GM13976 (cell line): ENCODE measurements at regions not wholly inside any gene's neighbourhood (a gene's known extent, or its start where the extent isn't known, plus 50 kb on each side); places are given as distances from the start of the nearest gene placed in this dataset.

Source experiments
- DNase-seq: peaks from one replicate; pipeline ENCODE4 v3.0.0; 2012; ENCODE audit warnings: low spot score
- CTCF ChIP-seq: IDR thresholded peaks from 2 replicates; pipeline ENCODE4 v1.5.1; 2012; ENCODE audit warnings: borderline replicate concordance, mild to moderate bottlenecking; ENCODE audit not compliant: insufficient read depth; ENCODE audit errors: extremely low read depth, missing control alignments, control extremely low read depth
- in situ Hi-C: fragments of 300-500 bp; cut with MboI; formaldehyde crosslinking; loops from one replicate; pipeline ENCODE4 v1.12.0; 2022; ENCODE audit warnings: low sequenced_read_pairs, mixed read lengths, inconsistent platforms; ENCODE audit not compliant: unreplicated experiment

- TF ChIP-seq CTCF = no peak
- DNase-seq = no peak
Observed at GRCh38 chr11:95589893-95590612, 199.5 kb downstream of the FAM76B start.

GRCh38 chr11:95588821-95589220 is 200.8 kb downstream of the FAM76B start:
- no peak for TF ChIP-seq CTCF
- in situ Hi-C loops = no loop called here
- DNase-seq = no peak

More at GRCh38 chr11:95589893-95590612, 199.5 kb downstream of the FAM76B start:
- in situ Hi-C loops = no loop called here

- no peak for TF ChIP-seq CTCF
- in situ Hi-C loops = no loop called here
Observed at GRCh38 chr11:95586661-95587060, 202.9 kb downstream of the FAM76B start.

GRCh38 chr11:95586155-95586554 is 203.4 kb downstream of the FAM76B start:
- in situ Hi-C loops = no loop called here
- TF ChIP-seq CTCF = no peak
- no peak for DNase-seq

More at GRCh38 chr11:95586661-95587060, 202.9 kb downstream of the FAM76B start:
- DNase-seq = no peak

GRCh38 chr11:95585752-95586077 is 203.9 kb downstream of the FAM76B start:
- in situ Hi-C loops = no loop called here
- DNase-seq = no peak
- no peak for TF ChIP-seq CTCF

- no peak for DNase-seq
- TF ChIP-seq CTCF = no peak
- in situ Hi-C loops = no loop called here
Observed at GRCh38 chr11:95585069-95585751, 204.4 kb downstream of the FAM76B start.

- DNase-seq = no peak
- no peak for TF ChIP-seq CTCF
- in situ Hi-C loops = no loop called here
Observed at GRCh38 chr11:95584589-95584988, 205.0 kb downstream of the FAM76B start.
